Fibroblast of mammary gland (primary cell): ENCODE measurements at regions not wholly inside any gene's neighbourhood (a gene's known extent, or its start where the extent isn't known, plus 50 kb on each side); places are given as distances from the start of the nearest gene placed in this dataset.

Source experiments
- DNase-seq: peaks from one replicate; pipeline ENCODE4 v3.0.0-alpha.2; 2010; ENCODE audit warnings: low read depth
- H3K4me3 ChIP-seq: 2 replicates; pipeline ENCODE4 v1.5.1; 2011; ENCODE audit warnings: low read depth, mild to moderate bottlenecking, low read length, moderate library complexity; ENCODE audit not compliant: control insufficient read depth
- CTCF ChIP-seq: conservative IDR thresholded peaks from 2 replicates; pipeline ENCODE4 v1.5.1; 2011; ENCODE audit warnings: low read depth, low read length, inconsistent platforms; ENCODE audit not compliant: control insufficient read depth, insufficient read depth

- no peak for TF ChIP-seq CTCF
- no peak for DNase-seq
- no peak overlapping the region for H3K4me3 ChIP-seq
Measured at GRCh38 chr15:35649575-35649974, 103.6 kb upstream of the DPH6 start.

- no peak overlapping the region for H3K4me3 ChIP-seq
- TF ChIP-seq CTCF: no peak
- no peak for DNase-seq
Measured at GRCh38 chr15:35654332-35654731, 108.4 kb upstream of the DPH6 start.

GRCh38 chr15:35657679-35658311 is 111.8 kb upstream of the DPH6 start:
- no peak for TF ChIP-seq CTCF
- H3K4me3 ChIP-seq: no peak overlapping the region
- peak; percentile 73 for DNase-seq

GRCh38 chr15:35663956-35664355 is 118.0 kb upstream of the DPH6 start:
- TF ChIP-seq CTCF: no peak
- H3K4me3 ChIP-seq: no peak overlapping the region
- DNase-seq: no peak

GRCh38 chr15:35665896-35666536 is 120.1 kb upstream of the DPH6 start:
- no peak overlapping the region for H3K4me3 ChIP-seq
- no peak for TF ChIP-seq CTCF
- peak; percentile 48 for DNase-seq

- no peak for DNase-seq
- H3K4me3 ChIP-seq: no peak overlapping the region
- TF ChIP-seq CTCF: no peak
Measured at GRCh38 chr15:35667908-35668307, 121.9 kb upstream of the DPH6 start.

GRCh38 chr15:35669021-35669420 is 123.1 kb upstream of the DPH6 start:
- no peak for TF ChIP-seq CTCF
- H3K4me3 ChIP-seq: no peak overlapping the region

More at GRCh38 chr15:35669021-35669420, 123.1 kb upstream of the DPH6 start:
- no peak for DNase-seq
